ENCODE measurements at regions not wholly inside any gene's neighbourhood (a gene's known extent, or its start where the extent isn't known, plus 50 kb on each side); places are given as distances from the start of the nearest gene placed in this dataset.
"Not testable (repeated sequence)": the region's sequence is repeated elsewhere in the genome, so short reads cannot be mapped to it uniquely, and the experiment has no call there.

- no peak overlapping the region for H3K4me3 ChIP-seq (ENCODE audit: low read length in 2 of 2)
- no peaks in the 10 kb centered on the region for H3K4me1 ChIP-seq (ENCODE audit: control insufficient read depth in 2 of 2, insufficient read depth in 2 of 2, low read length in 2 of 2)
- H3K27me3 ChIP-seq (ENCODE audit: control insufficient read depth in 2 of 2, insufficient read depth in 2 of 2, low read length in 2 of 2), result no peaks in the 10 kb centered on the region
- no peaks in the 10 kb centered on the region for H3K9me3 ChIP-seq (ENCODE audit: control insufficient read depth in 2 of 2, low read length in 2 of 2)
- H3K9ac ChIP-seq (ENCODE audit: low read depth in 1 of 2, low read length in 2 of 2), result no peak overlapping the region
- no peaks in the 10 kb centered on the region for H3K36me3 ChIP-seq (ENCODE audit: control insufficient read depth in 2 of 2, insufficient read depth in 2 of 2, low read length in 2 of 2)
- H3K27ac ChIP-seq (ENCODE audit: low read depth in 2 of 2, low read length in 2 of 2), result no peak overlapping the region
These were observed 1004.7 kb upstream of the LCORL start for GRCh38 chr4:19026281-19026680.

DNA sequence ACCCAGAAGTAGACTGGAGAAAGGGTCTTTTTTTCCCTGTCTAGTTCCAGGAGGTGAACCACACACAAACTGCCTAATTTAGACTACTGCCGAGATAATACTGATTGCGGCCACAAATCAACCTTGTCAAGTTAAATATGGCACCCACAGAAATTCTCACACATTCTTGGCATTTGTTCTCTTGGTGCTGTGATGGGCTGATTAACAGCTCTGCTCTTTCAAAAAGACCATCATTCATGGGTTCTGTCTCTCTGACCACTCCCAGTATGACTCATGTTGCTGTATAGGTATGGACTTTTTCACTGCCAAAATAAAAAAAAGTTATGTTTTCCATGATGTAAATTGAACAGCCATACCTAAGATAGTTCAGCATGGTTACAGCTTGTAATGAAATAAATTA is 1003.5 kb upstream of the LCORL start:
- no peaks in the 10 kb centered on the region for H3K4me1 ChIP-seq (ENCODE audit: control insufficient read depth in 2 of 2, insufficient read depth in 2 of 2, low read length in 2 of 2)
- no peak overlapping the region for H3K4me3 ChIP-seq (ENCODE audit: low read length in 2 of 2)
- no peaks in the 10 kb centered on the region for H3K27me3 ChIP-seq (ENCODE audit: control insufficient read depth in 2 of 2, insufficient read depth in 2 of 2, low read length in 2 of 2)
- H3K9me3 ChIP-seq (ENCODE audit: control insufficient read depth in 2 of 2, low read length in 2 of 2), result no peaks in the 10 kb centered on the region
- no peaks in the 10 kb centered on the region for H3K36me3 ChIP-seq (ENCODE audit: control insufficient read depth in 2 of 2, insufficient read depth in 2 of 2, low read length in 2 of 2)
- H3K27ac ChIP-seq (ENCODE audit: low read depth in 2 of 2, low read length in 2 of 2), result no peak overlapping the region
- no peak overlapping the region for H3K9ac ChIP-seq (ENCODE audit: low read depth in 1 of 2, low read length in 2 of 2)

- H3K36me3 ChIP-seq (ENCODE audit: control insufficient read depth in 2 of 2, insufficient read depth in 2 of 2, low read length in 2 of 2), result no peaks in the 10 kb centered on the region
- no peaks in the 10 kb centered on the region for H3K9me3 ChIP-seq (ENCODE audit: control insufficient read depth in 2 of 2, low read length in 2 of 2)
- H3K4me1 ChIP-seq (ENCODE audit: control insufficient read depth in 2 of 2, insufficient read depth in 2 of 2, low read length in 2 of 2), result no peaks in the 10 kb centered on the region
- no peak overlapping the region for H3K4me3 ChIP-seq (ENCODE audit: low read length in 2 of 2)
- H3K9ac ChIP-seq (ENCODE audit: low read depth in 1 of 2, low read length in 2 of 2), result no peak overlapping the region
- no peaks in the 10 kb centered on the region for H3K27me3 ChIP-seq (ENCODE audit: control insufficient read depth in 2 of 2, insufficient read depth in 2 of 2, low read length in 2 of 2)
- H3K27ac ChIP-seq (ENCODE audit: low read depth in 2 of 2, low read length in 2 of 2), result no peak overlapping the region
These were observed 1002.5 kb upstream of the LCORL start for GRCh38 chr4:19024047-19024446.

GRCh38 chr4:19021617-19022016 is 1000.1 kb upstream of the LCORL start:
- Histone ChIP-seq H3K4me3 (ENCODE audit: low read length in 2 of 2) (no peak overlapping the region), H3K27me3 (ENCODE audit: control insufficient read depth in 2 of 2, insufficient read depth in 2 of 2, low read length in 2 of 2) (no peaks in the 10 kb centered on the region), H3K4me1 (ENCODE audit: control insufficient read depth in 2 of 2, insufficient read depth in 2 of 2, low read length in 2 of 2) (no peaks in the 10 kb centered on the region), H3K27ac (ENCODE audit: low read depth in 2 of 2, low read length in 2 of 2) (no peak overlapping the region), H3K36me3 (ENCODE audit: control insufficient read depth in 2 of 2, insufficient read depth in 2 of 2, low read length in 2 of 2) (no peaks in the 10 kb centered on the region), H3K9me3 (ENCODE audit: control insufficient read depth in 2 of 2, low read length in 2 of 2) (no peaks in the 10 kb centered on the region), H3K9ac (ENCODE audit: low read depth in 1 of 2, low read length in 2 of 2) (no peak overlapping the region)

DNA sequence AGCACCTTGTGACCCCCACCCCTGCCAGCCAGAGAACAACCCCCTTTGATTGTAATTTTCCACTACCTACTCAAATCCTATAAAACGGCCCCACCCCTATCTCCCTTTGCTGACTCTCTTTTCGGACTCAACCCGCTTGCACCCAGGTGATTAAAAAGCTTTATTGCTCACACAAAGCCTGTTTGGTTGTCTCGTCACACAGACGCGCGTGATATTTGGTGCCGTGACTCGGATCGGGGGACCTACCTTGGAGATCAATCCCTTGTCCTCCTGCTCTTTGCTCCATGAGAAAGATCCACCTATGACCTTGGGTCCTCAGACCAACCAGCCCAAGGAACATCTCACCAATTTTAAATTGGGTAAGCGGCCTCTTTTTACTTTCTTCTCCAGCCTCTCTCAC is 995.0 kb upstream of the LCORL start:
- not testable (repeated sequence) for H3K4me1 ChIP-seq (ENCODE audit: control insufficient read depth in 2 of 2, insufficient read depth in 2 of 2, low read length in 2 of 2); H3K27ac ChIP-seq (ENCODE audit: low read depth in 2 of 2, low read length in 2 of 2); H3K36me3 ChIP-seq (ENCODE audit: control insufficient read depth in 2 of 2, insufficient read depth in 2 of 2, low read length in 2 of 2); H3K27me3 ChIP-seq (ENCODE audit: control insufficient read depth in 2 of 2, insufficient read depth in 2 of 2, low read length in 2 of 2); H3K9me3 ChIP-seq (ENCODE audit: control insufficient read depth in 2 of 2, low read length in 2 of 2); H3K9ac ChIP-seq (ENCODE audit: low read depth in 1 of 2, low read length in 2 of 2); H3K4me3 ChIP-seq (ENCODE audit: low read length in 2 of 2)

GRCh38 chr4:19014594-19014993 is 993.0 kb upstream of the LCORL start:
- Histone ChIP-seq H3K36me3 (ENCODE audit: control insufficient read depth in 2 of 2, insufficient read depth in 2 of 2, low read length in 2 of 2) (no peaks in the 10 kb centered on the region), H3K9me3 (ENCODE audit: control insufficient read depth in 2 of 2, low read length in 2 of 2) (no peaks in the 10 kb centered on the region), H3K9ac (ENCODE audit: low read depth in 1 of 2, low read length in 2 of 2) (no peak overlapping the region), H3K4me1 (ENCODE audit: control insufficient read depth in 2 of 2, insufficient read depth in 2 of 2, low read length in 2 of 2) (no peaks in the 10 kb centered on the region), H3K27ac (ENCODE audit: low read depth in 2 of 2, low read length in 2 of 2) (no peak overlapping the region), H3K27me3 (ENCODE audit: control insufficient read depth in 2 of 2, insufficient read depth in 2 of 2, low read length in 2 of 2) (no peaks in the 10 kb centered on the region), H3K4me3 (ENCODE audit: low read length in 2 of 2) (no peak overlapping the region)

DNA sequence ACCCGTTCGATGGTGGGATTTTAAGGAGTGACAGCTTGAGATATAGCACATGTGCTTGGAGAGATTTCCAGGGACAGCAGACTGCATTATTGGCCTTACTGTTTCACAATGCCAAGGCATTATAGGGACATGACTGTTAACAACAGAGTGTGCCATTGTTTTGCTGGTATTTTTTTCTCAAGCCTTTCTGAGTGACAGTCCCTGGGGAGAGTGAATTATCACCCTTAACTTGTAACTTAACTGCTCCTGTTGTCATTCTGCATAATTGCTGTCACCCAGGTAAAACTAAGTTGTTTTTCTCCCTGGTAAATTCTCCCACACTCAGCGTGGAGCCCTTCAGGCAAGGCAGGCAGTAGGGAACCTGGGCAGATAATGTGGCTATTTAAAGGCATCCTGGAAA is 989.2 kb upstream of the LCORL start:
- Histone ChIP-seq H3K9ac (ENCODE audit: low read depth in 1 of 2, low read length in 2 of 2) (no peak overlapping the region), H3K27me3 (ENCODE audit: control insufficient read depth in 2 of 2, insufficient read depth in 2 of 2, low read length in 2 of 2) (no peaks in the 10 kb centered on the region), H3K4me1 (ENCODE audit: control insufficient read depth in 2 of 2, insufficient read depth in 2 of 2, low read length in 2 of 2) (no peaks in the 10 kb centered on the region), H3K9me3 (ENCODE audit: control insufficient read depth in 2 of 2, low read length in 2 of 2) (no peaks in the 10 kb centered on the region), H3K27ac (ENCODE audit: low read depth in 2 of 2, low read length in 2 of 2) (no peak overlapping the region), H3K4me3 (ENCODE audit: low read length in 2 of 2) (no peak overlapping the region), H3K36me3 (ENCODE audit: control insufficient read depth in 2 of 2, insufficient read depth in 2 of 2, low read length in 2 of 2) (no peaks in the 10 kb centered on the region)

DNA sequence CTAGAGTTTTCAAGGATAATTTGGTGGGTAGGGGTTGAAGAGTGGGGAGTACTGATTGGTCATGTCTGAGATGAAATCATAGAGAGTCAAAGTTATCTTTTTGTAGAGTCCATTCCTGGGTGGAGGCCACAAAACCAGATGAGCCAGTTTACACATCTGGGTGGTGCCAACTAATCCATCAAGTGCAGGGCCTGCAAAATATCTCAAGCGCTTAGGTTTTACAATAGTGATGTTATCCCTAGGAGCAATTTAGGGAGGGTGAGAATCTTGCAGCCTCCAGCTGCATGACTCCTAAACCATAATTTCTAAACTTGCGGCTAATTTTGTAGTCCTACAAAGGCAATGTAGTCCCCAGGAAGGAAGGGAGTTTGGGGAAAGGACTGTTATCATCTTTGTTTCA is 988.3 kb upstream of the LCORL start:
- H3K36me3 ChIP-seq (ENCODE audit: control insufficient read depth in 2 of 2, insufficient read depth in 2 of 2, low read length in 2 of 2), result no peaks in the 10 kb centered on the region
- no peak overlapping the region for H3K9ac ChIP-seq (ENCODE audit: low read depth in 1 of 2, low read length in 2 of 2)
- no peaks in the 10 kb centered on the region for H3K9me3 ChIP-seq (ENCODE audit: control insufficient read depth in 2 of 2, low read length in 2 of 2)
- H3K27ac ChIP-seq (ENCODE audit: low read depth in 2 of 2, low read length in 2 of 2), result no peak overlapping the region
- no peaks in the 10 kb centered on the region for H3K4me1 ChIP-seq (ENCODE audit: control insufficient read depth in 2 of 2, insufficient read depth in 2 of 2, low read length in 2 of 2)
- H3K4me3 ChIP-seq (ENCODE audit: low read length in 2 of 2), result no peak overlapping the region
- no peaks in the 10 kb centered on the region for H3K27me3 ChIP-seq (ENCODE audit: control insufficient read depth in 2 of 2, insufficient read depth in 2 of 2, low read length in 2 of 2)

GRCh38 chr4:19005211-19005610 is 983.7 kb upstream of the LCORL start:
- Histone ChIP-seq H3K9ac (ENCODE audit: low read depth in 1 of 2, low read length in 2 of 2) (no peak overlapping the region), H3K36me3 (ENCODE audit: control insufficient read depth in 2 of 2, insufficient read depth in 2 of 2, low read length in 2 of 2) (no peaks in the 10 kb centered on the region), H3K27ac (ENCODE audit: low read depth in 2 of 2, low read length in 2 of 2) (no peak overlapping the region), H3K9me3 (ENCODE audit: control insufficient read depth in 2 of 2, low read length in 2 of 2) (no peaks in the 10 kb centered on the region), H3K27me3 (ENCODE audit: control insufficient read depth in 2 of 2, insufficient read depth in 2 of 2, low read length in 2 of 2) (no peaks in the 10 kb centered on the region), H3K4me3 (ENCODE audit: low read length in 2 of 2) (no peak overlapping the region), H3K4me1 (ENCODE audit: control insufficient read depth in 2 of 2, insufficient read depth in 2 of 2, low read length in 2 of 2) (no peaks in the 10 kb centered on the region)

- H3K36me3 ChIP-seq (ENCODE audit: control insufficient read depth in 2 of 2, insufficient read depth in 2 of 2, low read length in 2 of 2), result no peaks in the 10 kb centered on the region
- no peaks in the 10 kb centered on the region for H3K27me3 ChIP-seq (ENCODE audit: control insufficient read depth in 2 of 2, insufficient read depth in 2 of 2, low read length in 2 of 2)
- no peak overlapping the region for H3K9ac ChIP-seq (ENCODE audit: low read depth in 1 of 2, low read length in 2 of 2)
- no peak overlapping the region for H3K27ac ChIP-seq (ENCODE audit: low read depth in 2 of 2, low read length in 2 of 2)
- H3K4me1 ChIP-seq (ENCODE audit: control insufficient read depth in 2 of 2, insufficient read depth in 2 of 2, low read length in 2 of 2), result no peaks in the 10 kb centered on the region
- H3K4me3 ChIP-seq (ENCODE audit: low read length in 2 of 2), result no peak overlapping the region
- no peaks in the 10 kb centered on the region for H3K9me3 ChIP-seq (ENCODE audit: control insufficient read depth in 2 of 2, low read length in 2 of 2)
These were observed 980.6 kb upstream of the LCORL start for GRCh38 chr4:19002170-19002569.

DNA sequence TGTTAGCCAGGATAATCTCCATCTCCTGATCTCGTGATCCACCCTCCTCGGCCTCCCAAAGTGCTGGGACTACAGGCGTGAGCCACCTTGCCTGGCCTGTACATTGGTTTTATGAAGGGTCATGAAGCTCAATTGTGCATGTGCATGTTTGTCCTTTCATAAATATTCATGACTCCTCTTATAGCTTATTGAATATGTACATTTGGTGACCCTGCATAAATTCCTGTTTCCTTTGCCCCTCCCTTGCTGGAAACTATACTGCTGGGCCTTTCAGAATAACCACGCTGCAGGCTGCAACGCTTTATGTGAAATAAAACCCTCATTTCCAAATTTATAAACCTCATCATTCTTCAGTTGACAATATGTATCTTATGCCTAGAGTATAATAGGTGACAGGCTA is 978.0 kb upstream of the LCORL start:
- H3K4me3 ChIP-seq (ENCODE audit: low read length in 2 of 2), result no peak overlapping the region
- no peaks in the 10 kb centered on the region for H3K4me1 ChIP-seq (ENCODE audit: control insufficient read depth in 2 of 2, insufficient read depth in 2 of 2, low read length in 2 of 2)

More for the DNA sequence above, 978.0 kb upstream of the LCORL start:
- Histone ChIP-seq H3K9ac (ENCODE audit: low read depth in 1 of 2, low read length in 2 of 2) (no peak overlapping the region), H3K36me3 (ENCODE audit: control insufficient read depth in 2 of 2, insufficient read depth in 2 of 2, low read length in 2 of 2) (no peaks in the 10 kb centered on the region), H3K27ac (ENCODE audit: low read depth in 2 of 2, low read length in 2 of 2) (no peak overlapping the region), H3K27me3 (ENCODE audit: control insufficient read depth in 2 of 2, insufficient read depth in 2 of 2, low read length in 2 of 2) (no peaks in the 10 kb centered on the region), H3K9me3 (ENCODE audit: control insufficient read depth in 2 of 2, low read length in 2 of 2) (no peaks in the 10 kb centered on the region)

Data from mucosa of rectum (tissue), 2 donors.